ENCODE measurements at regions not wholly inside any gene's neighbourhood (a gene's known extent, or its start where the extent isn't known, plus 50 kb on each side); places are given as distances from the start of the nearest gene placed in this dataset.

DNA sequence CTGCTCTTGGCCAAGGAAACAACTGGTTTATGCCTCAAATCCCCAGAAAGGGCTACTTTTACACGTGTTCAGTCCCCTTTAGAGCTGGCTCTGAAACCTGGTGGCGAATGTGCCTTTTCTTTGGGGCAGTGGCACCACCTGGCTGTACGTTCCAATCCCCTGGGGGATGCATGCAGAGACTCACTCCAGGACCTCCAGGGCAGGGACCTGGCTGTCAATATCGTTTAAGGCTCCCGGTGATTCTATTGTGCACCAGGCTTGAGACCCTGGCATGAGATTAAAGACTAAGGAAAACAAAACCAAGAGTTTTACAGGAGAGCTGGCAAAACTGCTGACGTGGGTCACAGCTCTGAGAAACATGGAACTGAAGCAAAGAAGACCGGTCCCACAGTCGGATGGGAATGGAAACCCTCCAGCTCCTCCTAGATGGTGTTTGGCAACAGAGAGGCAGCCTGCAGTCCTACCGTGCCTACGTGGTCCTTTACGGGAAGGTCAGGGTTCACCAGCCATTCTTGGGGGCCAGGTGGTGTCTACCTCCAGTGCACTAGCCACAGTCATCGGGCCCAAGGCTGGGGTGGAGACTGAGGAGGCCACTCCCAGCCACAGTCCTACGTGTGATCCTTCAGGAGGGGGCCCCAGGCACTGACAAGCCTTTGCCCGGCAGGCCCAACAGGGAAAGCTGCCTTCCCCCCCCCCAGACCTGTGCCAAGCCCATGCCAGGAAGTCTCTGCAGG, 203.3 kb upstream of the CST7 start:
- no peak for TF ChIP-seq CTCF (conservative IDR thresholded peaks at IDR 0.05; ENCODE audit: low read depth, low read length)

DNA sequence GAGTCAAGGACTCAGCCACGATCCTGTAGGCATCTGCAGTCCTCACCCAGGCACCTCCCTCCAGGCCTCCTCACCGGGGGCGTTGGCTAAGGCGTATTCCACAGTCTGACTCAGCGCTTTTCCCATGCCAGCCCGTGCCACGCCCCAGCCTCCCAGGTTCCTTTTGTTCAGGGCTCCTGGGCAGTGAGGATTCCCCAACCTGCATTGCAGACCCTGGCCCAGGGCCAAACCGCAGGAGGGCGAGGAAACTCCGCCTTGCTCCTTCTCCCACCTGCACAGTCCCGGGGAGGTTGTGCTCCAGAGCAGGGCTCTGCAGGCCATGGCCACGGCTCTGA, 202.8 kb upstream of the CST7 start:
- Histone ChIP-seq H3K4me3 (IDR thresholded peaks at IDR 0.05; ENCODE audit: insufficient read depth, low read depth, low read length) (no peak overlapping the region), H2AFZ (ENCODE audit: low read depth) (no peak overlapping the region), H3K4me2 (no peak overlapping the region), H3K27me3 (ENCODE audit: insufficient read depth, low read depth) (no peaks in the 10 kb centered on the region), H3K9ac (no peak overlapping the region), H3K27ac (no peak overlapping the region), H3K79me2 (ENCODE audit: insufficient read depth, low read depth) (no peaks in the 10 kb centered on the region), H4K20me1 (ENCODE audit: insufficient read depth) (no peaks in the 10 kb centered on the region), H3K4me1 (ENCODE audit: low read depth, poor library complexity, severe bottlenecking) (no peaks in the 10 kb centered on the region), H3K36me3 (ENCODE audit: insufficient read depth) (no peaks in the 10 kb centered on the region)
- TF ChIP-seq CTCF (conservative IDR thresholded peaks at IDR 0.05; ENCODE audit: low read depth, low read length), result no peak

More for the DNA sequence above, 203.3 kb upstream of the CST7 start:
- no peak overlapping the region for H2AFZ ChIP-seq (ENCODE audit: low read depth)
- no peaks in the 10 kb centered on the region for H4K20me1 ChIP-seq (ENCODE audit: insufficient read depth)
- no peak overlapping the region for H3K27ac ChIP-seq
- H3K4me1 ChIP-seq (ENCODE audit: low read depth, poor library complexity, severe bottlenecking), result no peaks in the 10 kb centered on the region
- H3K79me2 ChIP-seq (ENCODE audit: insufficient read depth, low read depth), result no peaks in the 10 kb centered on the region
- no peaks in the 10 kb centered on the region for H3K36me3 ChIP-seq (ENCODE audit: insufficient read depth)
- H3K4me3 ChIP-seq (IDR thresholded peaks at IDR 0.05; ENCODE audit: insufficient read depth, low read depth, low read length), result no peak overlapping the region
- no peaks in the 10 kb centered on the region for H3K27me3 ChIP-seq (ENCODE audit: insufficient read depth, low read depth)
- no peak overlapping the region for H3K4me2 ChIP-seq
- no peak overlapping the region for H3K9ac ChIP-seq

DNA sequence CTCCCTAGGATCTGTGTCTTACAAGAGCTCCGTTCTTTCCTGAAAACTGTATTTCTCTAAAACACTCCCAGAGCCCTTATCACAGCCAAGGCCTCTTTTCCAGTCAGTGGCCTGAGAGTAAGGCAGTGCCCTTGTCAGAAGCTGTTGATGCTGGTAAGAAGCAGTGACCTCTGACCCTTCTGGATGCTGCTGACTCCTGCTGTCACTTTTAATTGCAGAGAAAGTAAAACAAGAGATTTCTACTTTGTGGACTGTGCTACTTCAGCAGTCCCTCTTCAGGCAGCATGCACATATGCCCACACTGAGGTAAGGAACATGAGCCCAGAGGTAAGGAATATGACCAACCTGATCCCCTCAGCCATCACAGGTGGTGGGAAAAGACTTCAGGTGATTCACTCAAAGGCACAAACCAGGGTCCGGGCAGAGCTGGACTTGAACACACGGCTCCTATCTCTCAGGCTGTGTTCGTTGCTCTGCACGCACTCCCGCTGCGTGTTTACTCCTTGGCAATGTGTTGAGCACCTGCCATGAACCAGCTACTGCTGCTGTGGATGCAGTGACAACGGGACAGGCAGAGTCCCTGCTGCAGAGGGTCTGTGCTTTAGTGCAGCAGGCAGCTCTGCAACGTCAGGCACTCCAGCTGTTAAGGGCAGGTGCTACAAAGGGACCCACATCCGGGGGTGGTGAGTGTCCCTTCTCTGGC, 201.9 kb upstream of the CST7 start:
- Histone ChIP-seq H3K4me1 (ENCODE audit: low read depth, poor library complexity, severe bottlenecking) (no peaks in the 10 kb centered on the region), H3K27ac (no peak overlapping the region), H3K79me2 (ENCODE audit: insufficient read depth, low read depth) (no peaks in the 10 kb centered on the region), H2AFZ (ENCODE audit: low read depth) (no peak overlapping the region), H4K20me1 (ENCODE audit: insufficient read depth) (no peaks in the 10 kb centered on the region), H3K9ac (no peak overlapping the region), H3K4me3 (IDR thresholded peaks at IDR 0.05; ENCODE audit: insufficient read depth, low read depth, low read length) (no peak overlapping the region), H3K36me3 (ENCODE audit: insufficient read depth) (no peaks in the 10 kb centered on the region), H3K4me2 (no peak overlapping the region), H3K27me3 (ENCODE audit: insufficient read depth, low read depth) (no peaks in the 10 kb centered on the region)
- no peak for TF ChIP-seq CTCF (conservative IDR thresholded peaks at IDR 0.05; ENCODE audit: low read depth, low read length)

- no peak overlapping the region for H3K27ac ChIP-seq
- H3K4me1 ChIP-seq (ENCODE audit: low read depth, poor library complexity, severe bottlenecking), result no peaks in the 10 kb centered on the region
- H2AFZ ChIP-seq (ENCODE audit: low read depth), result no peak overlapping the region
- H3K4me2 ChIP-seq, result no peak overlapping the region
- H3K79me2 ChIP-seq (ENCODE audit: insufficient read depth, low read depth), result no peaks in the 10 kb centered on the region
- H3K4me3 ChIP-seq (IDR thresholded peaks at IDR 0.05; ENCODE audit: insufficient read depth, low read depth, low read length), result no peak overlapping the region
- TF ChIP-seq CTCF (conservative IDR thresholded peaks at IDR 0.05; ENCODE audit: low read depth, low read length), result no peak
- no peak overlapping the region for H3K9ac ChIP-seq
- H3K36me3 ChIP-seq (ENCODE audit: insufficient read depth), result no peaks in the 10 kb centered on the region
- no peaks in the 10 kb centered on the region for H3K27me3 ChIP-seq (ENCODE audit: insufficient read depth, low read depth)
- H4K20me1 ChIP-seq (ENCODE audit: insufficient read depth), result no peaks in the 10 kb centered on the region
Observed at GRCh38 chr20:24747881-24748595, 201.0 kb upstream of the CST7 start.
